ENCODE measurements at regions not wholly inside any gene's neighbourhood (a gene's known extent, or its start where the extent isn't known, plus 50 kb on each side); places are given as distances from the start of the nearest gene placed in this dataset.
"Not testable (repeated sequence)": the region's sequence is repeated elsewhere in the genome, so short reads cannot be mapped to it uniquely, and the experiment has no call there.

DNA sequence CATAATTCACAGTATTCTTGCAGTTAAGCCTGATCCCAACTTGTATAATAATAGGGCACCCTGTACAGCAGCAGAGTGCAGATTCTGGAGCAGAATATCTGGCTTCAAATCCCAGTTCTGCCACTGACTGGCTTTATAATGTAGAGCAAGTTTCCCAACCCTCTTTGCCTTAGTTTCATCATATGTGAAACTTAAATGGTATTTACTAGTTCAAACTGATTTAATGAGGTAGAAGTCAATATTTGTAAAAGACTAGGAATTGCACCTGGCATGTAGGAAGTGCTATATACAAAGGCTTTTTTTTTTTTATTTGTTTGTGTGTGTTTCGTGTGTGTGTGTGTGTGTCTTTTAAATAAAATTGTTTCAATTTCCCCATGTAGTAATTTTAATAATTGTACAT lies 125.9 kb downstream of the CCER1 start:
- no peak for DNase-seq (ENCODE audit: low read depth in 2 of 2)

- DNase-seq (ENCODE audit: low read depth in 2 of 2), result no peak
Measured at GRCh38 chr12:90828621-90829020, 126.4 kb downstream of the CCER1 start.

DNA sequence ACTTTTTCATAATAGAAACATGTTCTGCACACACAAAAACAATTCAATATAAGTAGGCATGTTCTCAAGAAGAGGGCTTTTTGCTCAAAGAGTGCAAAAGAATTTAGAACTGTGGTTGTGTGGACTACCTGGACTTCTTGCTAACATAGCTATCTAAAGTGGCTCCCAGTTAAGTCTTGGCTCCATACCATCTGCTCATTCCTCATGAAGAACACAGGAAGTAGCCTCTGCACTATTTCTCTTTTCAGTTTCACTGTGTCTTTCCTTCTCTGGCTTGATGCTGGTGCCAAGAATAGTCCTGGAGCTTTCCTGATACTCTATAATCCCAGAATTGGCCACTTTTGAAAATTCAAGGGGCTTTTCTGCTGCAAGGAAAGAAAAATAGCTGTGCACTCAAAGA lies 127.4 kb downstream of the CCER1 start:
- DNase-seq (ENCODE audit: low read depth in 2 of 2), result no peak

- no peak for DNase-seq (ENCODE audit: low read depth in 2 of 2)
Measured at GRCh38 chr12:90826036-90826435, 128.9 kb downstream of the CCER1 start.

DNA sequence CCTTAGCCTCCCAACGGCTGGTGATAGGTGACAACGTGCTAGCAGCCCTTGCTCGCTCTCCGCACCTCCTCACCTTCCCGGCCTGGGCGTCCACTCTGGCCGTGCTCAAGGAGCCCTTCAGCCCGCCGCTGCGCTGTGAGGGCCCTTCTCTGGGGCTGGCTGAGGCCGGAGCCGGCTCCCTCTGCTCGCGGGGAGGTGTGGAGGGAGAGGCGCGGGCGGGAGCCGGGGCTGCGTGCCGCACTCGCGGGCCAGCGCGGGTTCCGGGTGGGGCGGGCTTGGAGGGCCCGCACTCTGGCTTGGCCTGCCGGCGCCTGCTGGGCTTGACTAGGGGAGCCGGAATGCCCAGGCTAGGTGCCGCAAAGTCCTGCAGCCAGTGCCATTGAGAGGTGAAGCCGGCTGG lies 131.1 kb downstream of the CCER1 start:
- DNase-seq (ENCODE audit: low read depth in 2 of 2), result no peak

DNA sequence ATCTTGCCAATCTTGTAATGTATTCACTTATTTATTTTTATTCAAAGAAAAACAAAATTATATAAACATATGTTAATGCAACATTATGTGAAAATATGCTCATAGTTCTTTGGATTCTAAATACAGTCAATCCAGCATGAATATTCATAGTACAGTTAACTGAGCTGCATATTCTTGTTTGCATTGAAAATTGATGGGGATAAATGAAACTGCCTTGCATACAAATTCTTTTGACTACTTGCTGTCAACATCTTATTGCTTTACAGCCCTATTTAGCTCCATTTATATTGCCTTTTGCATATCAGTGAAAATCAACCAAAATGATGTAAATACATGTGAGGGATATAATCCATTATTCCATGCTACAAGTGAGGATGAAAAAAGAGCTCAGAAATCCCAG lies 135.3 kb downstream of the CCER1 start:
- DNase-seq (ENCODE audit: low read depth in 2 of 2), result no peak

- no peak for DNase-seq (ENCODE audit: low read depth in 2 of 2)
Measured at GRCh38 chr12:90816353-90817089, 138.5 kb downstream of the CCER1 start.

DNA sequence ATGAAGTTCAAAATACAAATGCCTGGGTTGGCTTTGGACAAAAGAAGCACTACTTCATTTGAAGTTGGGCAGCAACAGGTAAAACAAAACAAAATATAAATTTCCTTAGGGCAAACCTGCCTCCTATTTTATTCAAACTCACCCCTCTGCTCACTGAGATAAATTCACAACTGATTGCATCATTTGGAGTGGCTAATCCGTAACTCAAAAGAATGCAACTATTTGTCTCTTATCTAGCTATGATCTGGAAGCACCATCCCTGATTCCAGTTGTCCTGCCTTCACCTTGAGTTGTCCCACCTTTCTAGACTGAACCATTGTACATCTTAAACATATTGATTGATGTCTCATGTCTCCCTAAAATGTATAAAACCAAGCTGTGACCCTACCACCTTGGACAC lies 145.0 kb downstream of the CCER1 start:
- DNase-seq (ENCODE audit: low read depth in 2 of 2), result no peak

DNA sequence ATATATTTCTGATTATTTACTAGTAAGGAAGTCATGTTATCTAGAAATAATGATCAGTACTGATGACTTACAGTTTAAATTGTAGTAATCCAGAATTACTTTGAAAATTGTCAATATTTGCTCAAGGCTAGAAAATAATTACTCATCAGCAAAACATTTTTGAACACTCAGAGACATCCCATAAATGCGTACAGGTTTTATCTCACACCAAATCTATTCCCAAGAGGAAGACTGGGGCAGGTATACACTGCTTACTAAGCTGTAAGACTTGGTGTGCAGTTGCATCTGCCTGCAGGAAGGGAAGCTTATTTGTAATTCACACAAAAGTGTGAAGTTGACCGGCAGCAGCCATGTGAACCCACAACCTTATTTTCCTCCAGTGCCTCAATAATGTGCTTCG lies 146.4 kb downstream of the CCER1 start:
- no peak for DNase-seq (ENCODE audit: low read depth in 2 of 2)

- DNase-seq (ENCODE audit: low read depth in 2 of 2), result no peak
Measured at GRCh38 chr12:90802727-90803126, 152.2 kb downstream of the CCER1 start.

- no peak for DNase-seq (ENCODE audit: low read depth in 2 of 2)
Measured at GRCh38 chr12:90801776-90802175, 153.2 kb downstream of the CCER1 start.

GRCh38 chr12:90794212-90794611 lies 160.8 kb downstream of the CCER1 start:
- no peak for DNase-seq (ENCODE audit: low read depth in 2 of 2)

GRCh38 chr12:90792718-90793117 lies 162.3 kb downstream of the CCER1 start:
- not testable (repeated sequence) for DNase-seq (ENCODE audit: low read depth in 2 of 2)

GRCh38 chr12:90791445-90791844 lies 163.5 kb downstream of the CCER1 start:
- DNase-seq (ENCODE audit: low read depth in 2 of 2), result no peak

DNA sequence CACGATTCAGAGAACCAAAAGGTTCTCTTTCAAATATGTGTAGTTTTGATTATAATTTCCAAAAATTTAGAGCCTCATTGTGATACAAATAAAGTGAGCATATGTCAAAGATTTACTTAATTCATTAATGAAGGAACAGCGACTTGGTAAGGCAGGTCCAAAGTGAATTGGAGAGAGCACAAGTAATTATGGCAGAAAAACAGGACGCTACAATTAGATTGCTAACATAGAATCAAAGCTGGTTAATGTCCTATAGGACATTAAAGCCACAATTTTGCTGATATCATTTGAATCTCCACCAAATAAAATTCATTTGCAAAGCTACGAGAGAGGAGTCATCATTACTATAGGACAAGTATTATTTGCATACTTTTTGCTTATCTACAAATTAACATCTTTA lies 164.2 kb downstream of the CCER1 start:
- DNase-seq (ENCODE audit: low read depth in 2 of 2), result no peak

GRCh38 chr12:90773491-90773890 lies 181.5 kb downstream of the CCER1 start:
- DNase-seq (ENCODE audit: low read depth in 2 of 2), result no peak

DNA sequence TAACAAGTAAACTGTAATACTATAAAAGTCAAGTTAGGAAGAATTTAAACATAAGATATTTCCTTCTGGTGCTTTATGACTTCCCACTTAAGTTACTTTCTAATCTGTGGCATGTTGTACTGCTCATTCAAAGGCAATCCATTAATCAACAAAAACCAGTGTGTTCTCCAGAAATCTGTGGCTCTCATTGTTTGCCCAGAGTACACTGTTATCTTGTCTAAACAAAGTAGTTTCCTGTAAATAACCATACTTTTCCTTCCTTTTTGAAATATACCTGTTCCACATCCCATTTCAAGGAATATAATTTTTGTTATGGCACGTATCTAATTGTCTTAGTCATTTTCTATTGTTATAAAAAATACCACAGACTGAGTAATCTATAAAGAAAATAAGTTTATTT lies 184.1 kb downstream of the CCER1 start:
- no peak for DNase-seq (ENCODE audit: low read depth in 2 of 2)

DNA sequence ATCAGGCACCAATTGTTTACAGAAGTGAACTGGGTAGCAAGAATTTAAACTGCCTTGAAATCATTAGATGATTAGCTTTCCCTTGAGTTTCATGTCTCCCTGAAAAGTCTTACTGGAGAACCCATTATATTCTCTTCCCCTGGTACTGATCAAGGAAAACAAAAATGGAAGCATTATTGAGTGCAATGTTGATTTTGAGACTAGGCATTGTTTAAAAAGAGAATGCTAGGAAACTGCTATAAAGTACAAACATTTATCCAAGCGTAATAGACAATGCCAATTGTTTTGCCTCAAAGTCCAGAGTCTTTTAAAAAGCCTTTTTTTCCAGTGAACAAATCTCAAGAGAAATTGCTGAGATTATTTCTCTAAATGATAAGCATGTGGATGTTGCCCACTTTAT lies 197.0 kb downstream of the CCER1 start:
- no peak for DNase-seq (ENCODE audit: low read depth in 2 of 2)

DNA sequence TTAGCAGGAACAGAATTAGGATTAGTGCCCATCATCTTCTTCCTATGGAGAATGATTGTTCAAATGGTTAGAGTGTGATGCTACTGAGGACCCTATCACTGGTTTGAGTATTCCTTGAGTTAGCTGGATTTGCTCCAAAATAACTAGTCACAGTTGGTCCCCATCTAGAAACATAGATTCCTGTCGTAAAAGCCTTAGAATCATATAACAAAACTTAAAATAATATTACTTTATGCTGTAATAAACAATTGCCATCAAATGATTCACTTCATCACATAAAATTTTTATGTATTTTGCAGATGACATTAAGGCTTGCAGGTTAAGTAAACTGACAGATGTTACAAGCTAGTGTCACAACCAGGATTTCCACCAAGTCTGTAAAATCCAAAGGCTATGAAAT lies 209.8 kb downstream of the CCER1 start:
- DNase-seq (ENCODE audit: low read depth in 2 of 2), result no peak

DNA sequence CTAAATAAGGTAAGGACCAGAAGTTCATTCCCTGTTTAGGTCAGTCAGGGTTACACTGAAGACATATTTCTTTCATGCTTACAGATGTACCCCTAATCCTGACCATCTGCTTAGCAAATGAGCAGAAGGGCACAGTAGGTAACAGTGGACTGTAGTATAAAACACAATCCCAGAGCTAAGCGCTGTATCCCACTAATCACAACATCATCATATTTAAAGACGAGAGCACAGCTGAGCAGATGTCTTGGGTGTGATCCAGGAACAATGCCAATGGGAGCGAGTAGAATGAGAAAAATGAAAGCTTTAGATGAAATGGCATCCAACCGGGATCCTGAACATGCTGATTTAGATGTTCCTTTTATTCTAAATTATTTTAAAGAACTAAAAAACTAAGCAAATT lies 213.4 kb downstream of the CCER1 start:
- no peak for DNase-seq (ENCODE audit: low read depth in 2 of 2)

- no peak for DNase-seq (ENCODE audit: low read depth in 2 of 2)
Measured at GRCh38 chr12:90729736-90730135, 225.2 kb downstream of the CCER1 start.

- no peak for DNase-seq (ENCODE audit: low read depth in 2 of 2)
Measured at GRCh38 chr12:90712671-90713070, 242.3 kb downstream of the CCER1 start.

DNA sequence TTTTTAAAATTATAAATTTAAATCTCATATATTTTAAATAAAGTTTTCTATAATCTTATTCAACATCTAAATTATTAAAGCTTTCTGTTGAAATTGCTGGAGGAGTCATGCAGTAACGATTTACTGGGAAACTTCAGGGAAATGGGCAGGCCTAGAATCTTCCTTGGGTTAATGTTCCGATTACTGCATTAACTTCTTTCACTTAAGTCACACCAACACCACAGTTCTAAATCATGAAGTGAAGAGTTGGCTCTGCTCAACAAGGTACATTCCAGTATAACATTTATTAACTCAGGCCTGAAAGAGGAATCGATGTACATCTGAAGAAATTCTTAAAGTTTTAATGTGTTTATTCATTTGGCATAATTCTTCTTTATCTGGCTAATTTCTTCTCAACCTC lies 244.3 kb downstream of the CCER1 start:
- no peak for DNase-seq (ENCODE audit: low read depth in 2 of 2)

DNA sequence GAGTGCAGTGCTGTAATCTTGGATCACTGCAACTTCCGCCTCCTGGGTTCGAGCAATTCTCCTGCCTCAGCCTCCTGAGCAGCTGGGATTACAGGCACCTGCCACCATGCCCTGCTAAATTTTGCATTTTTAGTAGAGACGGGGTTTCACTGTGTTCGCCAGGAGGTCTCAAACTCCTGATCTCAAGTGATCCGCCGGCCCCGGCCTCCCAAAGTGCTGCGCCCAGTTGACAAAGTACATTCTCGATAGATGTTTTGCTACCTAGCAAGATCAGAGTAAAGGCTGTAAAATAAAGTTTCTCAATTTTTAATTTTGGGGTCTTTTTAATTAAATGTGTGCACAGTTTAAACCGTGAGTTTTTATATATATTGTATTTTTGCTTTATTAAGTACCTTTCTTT lies 248.9 kb downstream of the CCER1 start:
- no peak for DNase-seq (ENCODE audit: low read depth in 2 of 2)

All from stimulated activated CD4-positive, alpha-beta T cell treated with anti-CD3 and anti-CD28 coated beads, Interleukin-12 subunit alpha, Interleukin-12 subunit beta, amount 100 ng/mL, for 24 hours (primary cell).